Skin of body (tissue), 1 donor: ENCODE measurements at regions not wholly inside any gene's neighbourhood (a gene's known extent, or its start where the extent isn't known, plus 50 kb on each side); places are given as distances from the start of the nearest gene placed in this dataset.
A peak's percentile ranks its signal among the peaks of the same experiment; 100 is the strongest.
"Not testable (repeated sequence)": the region's sequence is repeated elsewhere in the genome, so short reads cannot be mapped to it uniquely, and the experiment has no call there.

Experiments
- DNase-seq: peaks from one replicate; lab custom pipeline; 2025; lab: John Stamatoyannopoulos, UW

DNA sequence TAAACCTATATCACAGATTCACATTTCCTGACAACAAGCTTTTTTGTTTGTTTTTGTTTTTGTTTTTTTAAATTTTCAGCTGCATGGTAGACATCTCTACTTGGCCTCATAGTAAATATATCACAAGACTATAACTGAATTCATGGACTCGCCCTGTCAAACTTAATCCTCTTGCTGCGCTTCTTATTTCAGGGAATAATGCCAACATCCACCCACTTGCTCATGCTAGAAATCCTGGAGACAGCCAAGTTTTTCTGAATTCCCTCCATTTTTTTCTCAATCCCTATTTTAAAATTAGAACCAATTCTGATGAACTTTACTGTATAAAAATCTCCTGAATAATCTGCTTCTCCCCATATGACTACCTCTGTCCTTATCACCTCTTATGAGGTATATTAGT is 283.6 kb upstream of the RPS23 start:
- peak; percentile 33 for DNase-seq

GRCh38 chr5:82560969-82561368 is 282.8 kb upstream of the RPS23 start:
- no peak for DNase-seq

DNA sequence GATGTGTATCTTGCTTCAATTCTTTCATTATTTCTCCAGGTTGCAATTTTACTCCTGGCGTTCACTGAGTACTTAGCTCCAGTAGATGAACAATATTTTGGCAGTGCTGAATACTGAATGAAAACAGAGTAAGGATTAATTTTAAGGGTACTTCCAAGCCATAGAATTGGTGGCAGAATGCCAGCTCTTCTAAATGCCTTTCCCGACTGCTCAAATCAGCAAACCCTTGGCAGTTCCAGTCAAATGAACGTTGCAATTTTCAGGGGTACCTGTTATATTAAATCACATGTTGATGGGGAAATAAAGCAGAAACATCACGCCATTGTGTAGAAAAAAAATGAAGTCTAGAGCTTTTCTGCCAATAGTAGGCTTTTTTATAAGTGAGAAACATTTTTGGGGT is 282.4 kb upstream of the RPS23 start:
- no peak for DNase-seq

DNA sequence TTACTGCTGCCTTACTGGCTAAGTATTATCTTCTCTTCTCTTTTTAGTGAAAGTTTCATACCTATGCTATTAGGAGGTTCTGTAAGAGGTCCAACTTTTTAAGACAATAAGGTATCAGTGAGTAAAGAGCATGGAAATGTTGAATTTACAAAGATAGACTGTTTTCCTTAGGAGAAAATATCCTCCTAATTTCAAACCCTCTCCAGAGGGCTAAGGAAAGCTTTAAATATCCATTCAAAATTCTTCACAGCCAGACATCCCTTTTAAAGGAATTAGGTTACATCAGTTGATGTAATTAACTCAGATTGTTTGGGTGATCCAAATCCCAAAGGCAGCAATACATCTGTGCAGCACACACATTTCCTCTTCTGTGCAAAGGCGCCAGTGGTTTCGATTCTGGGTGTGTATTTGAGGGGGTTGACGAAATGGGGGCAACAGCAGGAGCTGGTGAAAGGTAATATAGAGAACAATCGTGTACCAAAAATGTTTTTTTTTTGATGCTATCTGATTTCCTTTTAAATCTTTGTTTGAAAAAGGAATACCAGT is 273.8 kb upstream of the RPS23 start:
- peak; percentile 30 for DNase-seq

GRCh38 chr5:82551192-82551591 is 273.0 kb upstream of the RPS23 start:
- DNase-seq, result no peak

- DNase-seq, result no peak
Observed at GRCh38 chr5:82549263-82549662, 271.1 kb upstream of the RPS23 start.

GRCh38 chr5:82544004-82544403 is 265.9 kb upstream of the RPS23 start:
- no peak for DNase-seq

GRCh38 chr5:82540301-82540700 is 262.1 kb upstream of the RPS23 start:
- no peak for DNase-seq

DNA sequence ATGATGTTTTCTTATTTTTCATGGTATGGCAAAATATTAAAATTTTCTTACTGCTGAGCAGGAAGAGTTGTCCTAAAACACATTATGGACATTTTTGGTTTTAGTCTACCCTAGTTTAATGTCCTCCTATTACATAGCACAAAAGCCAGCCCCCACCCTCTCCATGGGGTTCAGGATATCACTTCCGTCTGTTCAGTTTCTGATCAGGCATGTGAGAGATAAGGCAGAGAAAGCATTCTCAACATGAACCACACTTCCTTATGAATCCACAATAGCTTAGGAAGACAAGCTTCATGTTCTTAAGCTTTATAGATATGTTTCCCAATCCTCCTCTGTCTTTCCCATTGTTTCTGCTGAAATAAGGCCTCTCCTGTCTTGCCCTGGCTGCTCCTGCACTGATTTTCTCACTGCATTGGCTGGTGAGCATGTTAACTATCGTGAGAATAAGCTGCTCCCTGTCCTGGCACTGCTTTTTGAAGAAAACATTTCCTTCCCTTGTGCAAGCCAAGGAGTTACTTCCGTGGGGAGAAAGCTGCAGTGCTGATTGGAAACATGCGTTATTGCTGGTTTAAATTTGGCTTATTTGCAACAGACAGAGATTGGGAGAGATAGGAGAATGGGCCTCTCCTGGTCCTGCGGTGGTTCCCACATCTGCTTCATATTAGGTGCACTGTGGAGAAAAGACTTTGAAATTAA is 260.3 kb upstream of the RPS23 start:
- peak; percentile 88 for DNase-seq

- no peak for DNase-seq
Observed at GRCh38 chr5:82537687-82538306, 259.6 kb upstream of the RPS23 start.

GRCh38 chr5:82534986-82535385 is 256.8 kb upstream of the RPS23 start:
- peak; percentile 97 for DNase-seq

DNA sequence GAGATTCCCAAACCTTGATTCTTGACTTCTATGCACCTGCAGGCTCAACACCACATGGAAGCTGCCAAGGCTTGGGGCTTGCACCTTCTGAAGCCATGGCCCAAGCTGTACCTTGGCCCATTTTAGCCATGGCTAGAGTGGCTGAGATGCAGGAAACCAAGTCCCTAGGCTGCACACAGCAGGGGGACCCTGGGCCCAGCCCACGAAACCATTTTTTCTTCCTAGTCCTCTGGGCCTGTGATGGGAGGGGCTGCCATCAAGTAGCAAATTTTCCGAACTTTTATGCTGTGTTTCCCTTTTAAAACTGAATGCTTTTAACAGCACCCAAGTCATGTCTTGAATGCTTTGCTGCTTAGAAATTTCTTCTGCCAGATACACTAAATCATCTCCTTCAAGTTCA is 253.9 kb upstream of the RPS23 start:
- DNase-seq, result not testable (repeated sequence)

DNA sequence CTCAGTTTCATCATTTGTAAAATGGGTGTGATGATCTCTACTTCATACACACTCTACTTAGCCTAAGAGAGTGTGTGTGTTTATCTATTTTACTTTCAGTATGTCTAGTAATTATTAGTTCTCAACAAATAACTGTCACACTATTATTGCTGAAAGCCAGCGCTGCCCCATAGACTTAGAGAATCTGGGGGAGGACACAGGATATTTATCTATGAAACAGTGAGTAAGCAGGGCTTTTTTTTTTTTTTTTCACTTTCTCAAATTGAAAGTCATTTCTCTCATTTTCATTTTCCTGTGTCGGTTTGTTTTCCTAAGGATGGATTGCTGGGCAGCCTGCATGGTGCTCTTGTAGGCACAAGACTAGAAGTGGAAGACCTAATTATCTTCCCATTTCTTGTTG is 248.4 kb upstream of the RPS23 start:
- no peak for DNase-seq

GRCh38 chr5:82525626-82526025 is 247.5 kb upstream of the RPS23 start:
- DNase-seq, result no peak

DNA sequence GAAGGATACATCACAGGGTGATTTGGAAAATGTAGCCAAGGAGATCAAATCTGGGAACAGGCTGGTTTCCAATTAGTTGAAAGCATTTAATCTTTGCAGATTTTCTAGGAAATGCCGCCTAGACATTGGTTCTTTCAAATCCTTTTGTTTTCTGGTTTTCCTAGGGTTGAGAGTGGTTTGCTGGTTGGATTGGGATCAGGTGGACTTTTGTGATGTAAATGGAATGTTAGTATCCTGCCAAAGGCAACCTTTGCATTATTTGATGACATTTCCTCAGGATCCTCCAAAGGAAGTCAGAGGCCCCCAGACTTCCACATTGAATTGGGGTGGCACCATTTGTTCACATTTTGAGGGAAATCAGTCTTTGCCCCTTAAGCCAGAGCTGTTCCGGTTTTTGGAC is 245.5 kb upstream of the RPS23 start:
- no peak for DNase-seq

GRCh38 chr5:82522897-82523296 is 244.7 kb upstream of the RPS23 start:
- DNase-seq, result no peak

DNA sequence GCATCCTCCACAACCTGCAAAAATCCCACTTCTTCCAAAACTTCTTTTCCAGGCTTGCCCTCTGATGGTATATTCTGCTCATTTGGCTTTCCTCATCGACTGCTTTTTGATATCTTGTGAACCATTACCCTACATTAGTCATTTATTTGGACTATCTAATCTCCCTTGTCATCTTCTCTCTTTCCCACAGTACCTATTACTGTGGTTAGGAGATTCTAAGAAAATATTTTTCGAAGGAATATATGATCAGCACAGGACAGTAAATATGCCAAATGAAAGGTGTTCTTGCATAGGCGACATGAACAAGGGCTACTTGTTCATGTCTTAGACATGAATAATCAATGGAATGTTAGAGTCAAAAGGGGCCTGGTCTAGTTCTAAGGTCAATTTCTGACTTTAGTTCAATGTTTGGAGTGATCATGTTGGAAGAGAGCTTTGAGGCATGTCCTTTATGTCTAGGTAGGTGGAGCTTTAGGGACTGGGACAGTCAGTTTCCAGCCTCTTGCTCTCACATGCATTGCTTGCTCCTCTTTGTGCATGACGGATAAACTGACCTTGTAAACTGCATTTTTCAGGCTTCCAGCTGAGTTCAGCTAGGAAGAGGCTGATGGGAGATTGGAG is 243.4 kb upstream of the RPS23 start:
- no peak for DNase-seq

- no peak for DNase-seq
Observed at GRCh38 chr5:82519558-82519957, 241.4 kb upstream of the RPS23 start.

- no peak for DNase-seq
Observed at GRCh38 chr5:82517544-82518075, 239.5 kb upstream of the RPS23 start.

GRCh38 chr5:82513738-82514137 is 235.6 kb upstream of the RPS23 start:
- no peak for DNase-seq

GRCh38 chr5:82512025-82512424 is 233.9 kb upstream of the RPS23 start:
- no peak for DNase-seq

DNA sequence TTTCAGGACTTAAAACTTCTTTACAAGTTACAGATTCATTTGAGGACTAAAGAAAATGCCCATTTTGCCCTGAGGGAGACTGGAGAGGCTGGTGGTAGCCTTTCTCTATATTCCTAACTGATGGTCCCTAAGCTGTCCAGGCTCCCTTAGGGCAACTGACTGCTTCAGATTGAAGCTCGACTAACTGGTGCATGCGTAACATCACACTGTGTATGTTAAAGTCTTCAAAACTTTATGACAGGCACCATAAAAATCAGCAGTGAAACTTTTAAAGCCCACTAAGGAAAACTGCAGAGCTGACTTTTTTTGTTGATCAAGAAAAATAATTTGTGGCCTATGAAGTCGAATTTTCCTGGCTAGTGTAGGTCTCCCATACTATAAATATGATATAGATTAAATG is 233.0 kb upstream of the RPS23 start:
- DNase-seq, result no peak
